Central memory CD4-positive, alpha-beta T cell (primary cell): ENCODE measurements at regions not wholly inside any gene's neighbourhood (a gene's known extent, or its start where the extent isn't known, plus 50 kb on each side); places are given as distances from the start of the nearest gene placed in this dataset.

Experiments used
- DNase-seq: peaks from one replicate; pipeline ENCODE4 v3.0.0; 2022

- DNase-seq = no peak
Observed at GRCh38 chr6:9507136-9507895, 907.6 kb downstream of the TFAP2A start.

DNA sequence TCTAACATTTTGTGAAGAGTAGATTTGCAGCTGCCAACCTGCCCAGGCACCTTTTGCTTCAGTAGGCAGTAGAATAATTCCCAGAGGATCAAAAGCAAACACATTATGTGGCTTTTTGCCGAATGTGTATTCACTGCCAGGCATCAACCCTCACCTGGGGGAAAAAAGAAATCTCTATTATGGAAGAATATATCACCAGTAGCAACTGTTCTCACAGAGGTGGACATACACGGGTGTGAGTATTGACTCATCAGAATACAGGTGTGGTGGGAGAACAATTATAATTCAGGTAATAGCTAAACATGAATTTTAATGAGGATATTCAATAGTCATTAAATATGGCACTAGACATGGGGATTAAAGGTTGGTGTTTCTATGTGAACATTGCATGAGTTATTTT lies 910.7 kb downstream of the TFAP2A start:
- DNase-seq = no peak

DNA sequence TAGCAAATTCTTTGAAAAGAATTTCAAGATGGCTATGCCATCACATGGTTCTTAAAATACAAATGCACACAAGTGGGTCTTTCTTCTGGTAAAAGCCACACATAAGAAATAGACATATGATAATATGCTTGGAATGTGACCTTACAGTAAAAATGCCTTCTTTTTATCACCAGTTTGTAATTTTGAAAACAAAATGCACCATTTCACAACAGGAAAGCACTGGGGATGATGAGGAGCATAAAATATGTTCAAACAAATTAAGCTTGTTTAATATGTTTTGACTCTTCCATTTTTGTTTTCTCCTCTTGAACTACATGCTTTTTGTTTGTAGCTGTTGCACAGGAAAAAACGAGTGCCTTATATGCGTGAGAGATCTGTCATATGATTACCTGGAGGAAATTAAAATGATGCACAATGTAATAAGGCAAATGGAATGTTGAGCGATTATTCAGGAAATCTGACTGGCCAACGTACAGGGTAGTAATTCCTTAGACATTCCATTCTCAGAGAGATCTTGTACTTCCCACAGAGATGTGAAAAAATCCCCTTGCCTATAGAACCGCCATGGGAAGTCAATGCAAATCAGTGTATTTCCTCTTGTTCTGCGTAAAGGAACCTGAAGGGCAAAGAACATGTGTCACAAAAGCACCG lies 911.6 kb downstream of the TFAP2A start:
- DNase-seq = no peak

GRCh38 chr6:9499709-9500108 lies 915.2 kb downstream of the TFAP2A start:
- DNase-seq = no peak

DNA sequence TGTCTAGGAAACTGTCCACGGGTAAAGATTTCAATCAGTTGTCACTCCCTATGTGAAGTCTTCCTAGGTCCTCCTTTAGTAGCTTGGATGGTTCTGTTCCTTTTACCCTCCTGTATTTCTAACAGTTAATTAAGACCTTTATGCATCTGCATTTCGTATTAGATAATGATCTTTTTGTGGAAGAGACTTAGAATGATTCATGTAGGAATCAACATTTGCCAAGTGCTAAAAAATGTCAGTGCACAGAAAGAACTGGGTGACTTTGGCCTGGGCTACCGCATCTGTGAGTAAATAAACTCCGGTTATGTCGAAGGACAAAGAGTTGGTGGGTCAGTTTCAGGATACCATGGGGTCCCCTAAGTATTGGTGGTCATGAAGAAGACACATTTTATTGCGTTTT lies 918.0 kb downstream of the TFAP2A start:
- no peak for DNase-seq

DNA sequence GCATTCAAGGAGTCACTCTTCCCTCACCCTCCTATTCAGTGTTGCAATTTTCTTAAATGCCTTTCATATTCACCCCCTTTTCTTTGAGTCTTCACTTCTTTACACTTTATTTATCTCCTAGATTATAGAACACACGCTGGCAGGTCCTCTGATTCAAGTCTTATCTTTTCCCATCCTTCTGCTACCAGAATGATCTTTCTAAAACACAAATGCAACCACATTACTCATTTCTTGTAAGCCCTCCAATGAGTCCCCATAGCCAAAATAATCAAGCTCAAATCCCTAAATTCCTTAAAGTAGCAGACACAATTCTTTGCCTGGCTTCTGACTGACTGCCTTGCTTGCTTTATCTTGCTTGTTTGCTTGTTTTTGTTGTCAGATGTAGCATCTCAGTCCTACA lies 920.0 kb downstream of the TFAP2A start:
- DNase-seq = no peak

DNA sequence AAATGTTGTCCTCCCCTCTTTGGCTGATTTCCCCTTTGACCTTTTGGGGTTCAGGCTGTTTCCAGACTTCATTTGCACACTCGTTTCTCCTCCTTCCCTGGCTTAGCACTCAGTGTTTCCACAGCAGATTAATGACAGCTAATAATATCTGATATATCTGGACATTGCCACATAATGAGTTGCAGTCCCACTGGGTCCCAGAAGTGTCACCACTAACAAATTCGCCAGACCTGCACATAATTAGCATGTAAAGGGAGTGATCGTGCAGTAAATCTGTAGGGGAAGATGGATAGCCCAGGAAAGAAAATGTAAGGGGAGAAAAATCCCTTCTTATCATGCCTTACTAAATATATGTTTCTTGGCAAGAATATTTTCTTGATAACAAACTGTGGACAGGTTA lies 922.1 kb downstream of the TFAP2A start:
- no peak for DNase-seq

DNA sequence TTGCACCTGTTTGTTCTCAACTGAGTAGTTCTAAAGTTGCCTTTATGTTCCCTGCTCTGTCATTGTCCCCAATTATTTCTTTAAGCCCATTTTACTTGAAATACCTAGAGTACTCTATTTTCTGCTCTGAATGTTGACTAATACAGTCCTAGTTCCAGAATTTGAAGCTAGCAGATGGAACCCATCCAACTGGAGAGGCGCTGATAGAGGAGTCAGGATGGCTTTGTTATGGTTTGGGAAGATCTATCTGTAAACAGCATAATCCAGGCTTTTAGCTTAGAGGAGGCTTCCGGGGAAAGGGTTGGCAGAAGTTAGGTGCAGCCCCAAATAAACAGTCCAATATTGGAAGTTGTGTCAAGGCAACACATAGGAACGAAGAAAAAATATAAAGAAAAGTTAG lies 927.7 kb downstream of the TFAP2A start:
- no peak for DNase-seq

GRCh38 chr6:9485992-9486391 lies 928.9 kb downstream of the TFAP2A start:
- no peak for DNase-seq

DNA sequence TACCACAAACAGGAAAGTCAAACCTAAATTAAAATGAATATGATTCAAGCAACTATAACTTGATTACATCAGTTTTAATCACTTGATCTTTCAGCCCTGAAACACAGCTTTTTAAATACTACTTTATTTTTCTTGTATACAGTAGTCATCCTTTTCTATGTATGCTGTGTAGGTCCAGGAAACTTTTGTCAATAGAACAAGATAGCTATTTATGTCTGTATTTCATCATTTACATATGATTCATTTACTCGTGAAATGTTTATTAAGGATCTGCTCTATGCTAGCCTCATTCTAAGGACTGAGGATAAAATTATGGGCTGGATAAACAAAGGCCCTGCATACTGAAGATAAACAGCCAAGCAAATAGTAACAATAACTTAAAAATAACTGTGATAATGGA lies 930.2 kb downstream of the TFAP2A start:
- DNase-seq = no peak

DNA sequence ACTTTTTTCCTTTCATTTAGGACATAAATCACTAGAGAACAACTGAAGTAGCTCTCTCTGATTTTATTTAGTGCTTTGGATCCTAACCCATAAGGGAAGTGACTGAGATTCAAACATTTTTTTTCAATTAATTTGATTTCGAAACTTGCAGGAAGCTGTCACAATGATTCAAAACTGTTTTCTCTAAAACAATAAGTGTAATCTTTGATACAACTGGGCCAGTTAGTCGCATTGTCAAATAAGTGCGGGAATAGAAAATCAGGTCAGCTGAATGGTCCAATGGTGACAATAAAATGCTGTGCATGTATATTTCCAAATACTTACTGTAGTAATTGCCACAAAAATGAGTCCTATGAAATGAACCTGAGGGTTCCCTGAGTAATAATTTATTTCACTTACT lies 930.8 kb downstream of the TFAP2A start:
- no peak for DNase-seq

DNA sequence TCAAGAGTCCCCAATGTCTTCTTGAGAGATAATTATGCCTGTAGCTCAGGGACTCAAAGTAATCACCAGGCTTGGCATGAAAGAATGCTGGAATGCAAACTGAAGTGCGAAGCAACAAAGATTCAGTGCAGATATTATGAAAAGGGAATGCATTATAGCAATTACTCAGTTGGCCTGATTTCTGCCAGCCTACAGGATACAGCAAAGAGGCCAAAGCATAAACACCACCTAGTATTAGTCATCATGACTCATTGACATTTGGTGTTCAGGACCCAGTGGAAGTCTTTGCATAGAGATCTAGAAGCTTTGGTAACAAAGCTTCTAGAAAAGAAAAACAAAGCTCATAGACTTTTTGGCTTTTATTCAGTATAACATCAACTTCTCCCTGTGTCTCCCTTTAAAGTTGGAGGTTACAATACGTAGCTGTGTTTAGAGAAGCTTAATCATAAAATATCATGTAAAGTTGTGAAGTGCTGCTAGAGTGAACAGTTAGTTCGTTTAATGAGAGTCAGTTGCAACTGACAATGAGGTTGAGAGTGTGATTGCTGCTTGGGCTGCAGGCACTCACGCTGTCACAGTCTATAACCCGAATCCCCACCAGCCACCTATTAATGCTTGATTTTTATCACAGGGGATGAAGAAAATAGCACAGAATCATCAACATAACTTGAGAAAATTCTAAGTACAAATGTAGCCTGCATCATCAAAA lies 932.7 kb downstream of the TFAP2A start:
- no peak for DNase-seq

- no peak for DNase-seq
Observed at GRCh38 chr6:9481292-9482029, 933.4 kb downstream of the TFAP2A start.

GRCh38 chr6:9468277-9468676 lies 946.6 kb downstream of the TFAP2A start:
- no peak for DNase-seq

GRCh38 chr6:9467741-9468140 lies 947.1 kb downstream of the TFAP2A start:
- DNase-seq = no peak

DNA sequence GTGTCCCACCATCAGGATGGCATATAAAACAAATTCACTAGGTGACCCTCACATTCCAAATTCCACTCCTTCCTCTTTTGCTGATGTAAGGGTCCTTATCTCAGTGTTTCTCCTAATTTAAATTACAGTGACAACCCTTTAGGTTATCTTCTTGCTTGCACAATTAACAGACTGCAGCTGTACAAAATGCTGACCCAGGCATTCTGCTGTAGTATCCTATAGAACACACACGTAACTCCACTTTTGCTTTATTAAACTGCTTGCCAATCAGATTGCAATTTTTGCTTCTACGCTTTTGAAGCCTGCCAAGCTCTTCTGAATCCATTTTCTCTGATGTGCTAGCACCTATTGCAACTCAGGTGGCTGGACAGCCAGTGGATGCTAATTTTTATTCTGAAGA lies 950.3 kb downstream of the TFAP2A start:
- no peak for DNase-seq

GRCh38 chr6:9463311-9463710 lies 951.6 kb downstream of the TFAP2A start:
- no peak for DNase-seq

DNA sequence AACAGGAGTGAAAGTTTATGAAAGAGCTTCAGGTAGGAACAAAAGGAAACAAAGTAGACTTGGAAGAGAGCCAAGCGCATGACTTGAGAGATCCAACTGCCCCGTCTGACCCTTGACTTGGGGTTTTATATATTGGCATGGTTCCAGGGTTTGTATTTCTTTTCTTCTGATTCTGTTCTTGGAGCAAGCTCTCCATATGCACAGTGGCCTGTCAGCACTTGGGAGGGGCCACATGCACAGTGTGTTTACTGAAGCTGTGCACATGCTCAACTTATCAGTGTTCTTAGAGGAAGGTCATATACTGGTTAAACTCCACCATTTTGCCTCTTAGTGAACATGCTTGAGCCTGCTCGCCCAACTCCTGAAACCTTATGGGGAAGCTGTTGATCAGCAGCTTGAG lies 953.7 kb downstream of the TFAP2A start:
- no peak for DNase-seq

DNA sequence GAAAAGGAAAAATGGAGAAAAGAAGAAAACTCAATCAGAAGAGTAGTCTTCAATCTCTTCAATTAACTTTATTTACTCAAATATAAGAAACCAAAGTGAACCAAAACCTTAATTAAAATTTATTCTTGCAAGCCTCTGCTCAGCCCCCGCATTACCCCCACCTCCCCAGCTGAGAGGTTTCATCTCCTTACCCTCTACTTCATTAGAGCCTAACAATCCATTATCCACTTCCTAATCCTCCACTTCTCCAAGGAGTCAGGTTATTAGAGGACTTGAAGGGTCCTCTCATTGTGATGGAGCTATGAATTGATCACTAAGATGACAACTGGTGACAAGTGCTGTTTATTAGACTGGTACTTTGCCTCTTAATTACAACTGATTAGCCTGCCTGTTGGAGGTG lies 956.5 kb downstream of the TFAP2A start:
- DNase-seq = no peak

DNA sequence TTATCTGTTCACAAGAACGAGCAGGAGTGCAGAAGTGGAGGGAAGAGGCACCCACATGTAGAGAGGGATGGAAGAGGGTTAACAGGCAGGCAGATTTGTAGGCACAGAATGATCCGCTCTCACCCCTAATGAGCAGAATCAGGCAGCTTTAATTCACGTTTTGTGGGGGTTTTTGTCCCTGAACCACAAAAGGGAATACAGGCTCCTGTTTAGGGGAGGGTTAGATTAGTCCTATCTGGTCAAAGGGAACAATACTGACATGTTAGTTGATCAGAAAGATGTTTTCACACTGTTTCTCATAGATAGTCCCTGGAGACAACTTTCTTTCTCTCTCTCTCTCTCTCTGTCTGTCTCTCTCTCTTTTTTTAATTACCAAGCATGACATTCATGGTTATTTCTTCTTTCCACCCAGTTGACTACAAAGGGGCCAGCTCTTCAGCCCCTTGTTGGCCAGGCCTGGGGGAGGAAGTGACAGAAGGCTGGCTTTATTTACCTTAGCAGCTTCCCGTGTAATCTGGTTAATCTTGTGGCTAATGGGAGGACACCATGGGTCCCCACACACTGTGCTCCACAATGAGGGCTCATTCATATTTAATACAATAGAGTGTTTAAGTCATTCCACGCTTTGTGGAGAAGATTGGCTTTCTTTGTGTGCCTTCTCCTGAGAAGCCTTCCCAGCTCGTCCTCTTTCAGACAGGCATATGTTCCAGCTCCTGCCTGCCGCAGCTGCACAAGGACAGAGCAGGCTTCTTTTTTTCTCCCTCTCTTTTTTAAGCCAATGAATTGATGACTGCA lies 958.8 kb downstream of the TFAP2A start:
- DNase-seq = no peak

DNA sequence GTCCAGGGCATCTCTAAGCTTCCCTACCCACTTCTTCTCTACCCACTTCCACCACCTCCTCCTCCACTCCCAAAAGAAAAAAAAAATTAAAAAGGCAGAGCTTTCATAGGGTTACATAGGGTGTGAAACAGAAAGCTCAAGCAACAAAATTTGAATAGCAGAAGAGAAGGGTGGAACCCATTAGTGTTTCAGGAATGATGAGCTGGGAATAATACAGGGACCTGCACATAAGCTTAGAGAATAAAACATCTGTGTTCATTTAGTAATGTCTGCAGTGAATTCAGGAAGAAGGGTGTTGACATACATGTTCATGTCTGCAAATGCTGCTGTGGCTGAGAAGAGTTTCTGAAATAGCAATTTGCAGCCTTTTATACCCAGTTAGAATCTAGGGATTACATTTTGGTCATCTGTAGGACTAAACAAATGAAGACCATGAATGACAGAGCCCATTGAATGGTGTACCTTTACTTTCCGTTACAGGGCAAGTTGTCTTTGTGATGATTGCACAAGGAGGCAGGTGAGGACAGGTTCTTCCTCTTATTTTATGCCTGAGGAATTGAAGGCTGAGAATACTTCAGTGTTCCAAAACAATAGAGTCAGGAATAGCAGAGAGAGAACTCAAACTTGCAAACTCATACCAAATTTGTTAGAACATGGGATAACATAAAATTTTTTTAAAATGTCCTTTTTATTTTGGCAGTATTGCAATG lies 975.1 kb downstream of the TFAP2A start:
- DNase-seq = no peak

DNA sequence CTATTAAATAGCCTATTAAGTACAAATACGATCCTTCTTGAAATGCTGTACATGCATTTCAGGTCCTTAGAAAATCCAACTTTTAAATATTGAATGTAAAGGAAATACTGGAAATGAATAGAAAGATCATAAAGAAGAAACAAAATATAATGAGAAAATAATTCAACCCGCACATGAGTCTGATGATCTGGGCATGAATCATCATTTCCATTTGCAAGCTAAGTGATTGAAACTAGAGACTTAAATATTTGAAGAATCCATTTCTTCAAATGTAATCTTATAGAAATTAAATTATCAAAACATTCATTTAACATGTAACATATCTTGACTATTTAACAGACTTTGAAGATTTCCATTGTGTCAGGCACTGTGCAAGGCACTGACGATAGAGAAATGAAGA lies 977.0 kb downstream of the TFAP2A start:
- no peak for DNase-seq
